Heart right ventricle (tissue), 16 donors: ENCODE measurements at regions not wholly inside any gene's neighbourhood (a gene's known extent, or its start where the extent isn't known, plus 50 kb on each side); places are given as distances from the start of the nearest gene placed in this dataset.

Experiments
- ATAC-seq, 8 donors: fragments of 200-7000 bp; cut with Tn5 transposase; one replicate each; pipeline ENCODE4 v1.9.1; 2020; ENCODE audit warnings: mild to moderate bottlenecking in 8 of 8, moderate library complexity in 8 of 8, moderate number of reproducible peaks in 1 of 8
- DNase-seq, 2 donors: peaks; one replicate each; pipeline ENCODE4 v3.0.0-alpha.2; 2020
- H3K27ac ChIP-seq, 10 donors: fragments of 200-600 bp; sonication (generic) in 2 of 10; one replicate each; pipeline versions ENCODE4 v1.5.0 to v1.8.0; 2020 to 2022; ENCODE audit warnings: mild to moderate bottlenecking in 3 of 10
- H3K27me3 ChIP-seq, 7 donors: fragments of 200-600 bp; one replicate each; pipeline ENCODE4 v1.8.0; 2021 to 2022; ENCODE audit warnings: mild to moderate bottlenecking in 2 of 7
- H3K36me3 ChIP-seq, 9 donors: fragments of 200-600 bp; sonication (generic) in 1 of 9; one replicate each; pipeline versions ENCODE4 v1.5.0 to v1.8.0; 2020 to 2022; ENCODE audit warnings: mild to moderate bottlenecking in 2 of 9
- H3K4me1 ChIP-seq, 9 donors: fragments of 200-600 bp; sonication (generic) in 1 of 9; one replicate each; pipeline versions ENCODE4 v1.5.0 to v1.8.0; 2020 to 2022; ENCODE audit warnings: mild to moderate bottlenecking in 4 of 9
- H3K4me3 ChIP-seq, 10 donors: fragments of 200-600 bp; sonication (generic) in 2 of 10; one replicate each; pipeline versions ENCODE4 v1.5.0 to v1.8.0; 2020 to 2022; ENCODE audit warnings: mild to moderate bottlenecking in 7 of 10, moderate library complexity in 2 of 10
- H3K9me3 ChIP-seq, 11 donors: fragments of 200-600 bp in 10 of 11; sonication (generic) in 2 of 11; one replicate each; pipeline versions ENCODE4 v1.5.0 to v1.8.0; 2013 to 2022; ENCODE audit warnings: mild to moderate bottlenecking in 2 of 11, control low read depth in 1 of 11, moderate library complexity in 1 of 11
- CTCF ChIP-seq, 9 donors: fragments of 200-600 bp; sonication (generic) in 2 of 9; IDR thresholded peaks; one replicate each; pipeline versions ENCODE4 v1.5.0 to v1.8.0; 2021 to 2022; ENCODE audit warnings: antibody characterized with exemption in 9 of 9, mild to moderate bottlenecking in 5 of 9, moderate library complexity in 1 of 9
- WGBS, 2 donors: extraction: QIAGEN DNeasy Blood & Tissue Kit; methylation state at CpG; one replicate each; pipeline ENCODE4 v1.1.7; 2013; ENCODE audit warnings: inconsistent platforms in 1 of 2; 5-methylcytosine and 5-hydroxymethylcytosine counted together
- intact Hi-C, 10 donors: fragments of 100-400 bp; cut with DNase I; formaldehyde crosslinking; loops; one replicate each; pipeline versions ENCODE4 v1.11.1 to v1.14.2; 2022
- donor health status: Arrhythmogenic right ventricular cardiomyopathy.
- donor health status: ischemic (EF 13 %, LVEDD 7.1; RV severe dilation, severe dysfunction).
- donor health status: healthy with polysubstance abuse.
- donor health status: DM: no; HTN: yes; CAD: no.
- donor health status: DM: no; HTN: no; CAD: no.
- donor health status: ischemic (EF 25% LVEDD 6.9; RV normal size, moderate dysfunction).
- donor health status: ischemic (EF 25% LVEDD 5.7; RV mildly dilated, moderate dysfunction).
- donor health status: healthy.
- donor health status: DM: yes; HTN: yes; CAD: no.
- donor health status: Ischemic cardiomyopathy.
- donor health status: ischemic (EF 35%, LVEDD 5.7; RV mildly dilated, moderate dysfunction).
- donor health status: nonischemic (EF 11% LVEDD 7.7; RV severe dilation, severe dysfunction).
- donor health status: DM: yes; HTN: yes; CAD: no.
- donor health status: PGD.
- donor health status: ischemic (EF 29% LVEDD 5.4; RV normal size, mild dysfunction).
- donor health status: nonischemic (EF 23%, LVEDD 6.1; RV moderate dilation, normal function).

GRCh38 chr3:124629497-124629896, 100.8 kb upstream of the UMPS start:
- DNase-seq (no peak), ATAC-seq (no peak)
- intact Hi-C loops = loop anchor here in 1 of 10 donors (10.0 kb wide), 1 partner anchor 55 kb away; no protein-coding TSS in a partner anchor
- no peak overlapping the region for H3K27ac ChIP-seq
- H3K9me3 ChIP-seq = no peaks in the 10 kb centered on the region
- WGBS, 2 donors = 91 to 95% methylated on average over 2 of the region's 2 CpGs
- H3K27me3 ChIP-seq = no peaks in the 10 kb centered on the region
- peaks cover 0 to 22% (median 5%) of the 10 kb centered on the region in 9 donors for H3K4me1 ChIP-seq
- peaks cover 0 to 30% (median 6%) of the 10 kb centered on the region in 9 donors for H3K36me3 ChIP-seq
- H3K4me3 ChIP-seq = no peak overlapping the region
- no peak for TF ChIP-seq CTCF (IDR thresholded peaks at IDR 0.05)

- H3K9me3 ChIP-seq = no peaks in the 10 kb centered on the region
- TF ChIP-seq CTCF (IDR thresholded peaks at IDR 0.05) = no peak
- ATAC-seq = no peak
Observed at GRCh38 chr3:124630960-124631359, 99.3 kb upstream of the UMPS start.

GRCh38 chr3:124631727-124632126, 98.5 kb upstream of the UMPS start:
- TF ChIP-seq CTCF (IDR thresholded peaks at IDR 0.05) = no peak
- WGBS, 2 donors = 77 to 89% methylated on average over 5 of the region's 5 CpGs
- DNase-seq = no peak
- Histone ChIP-seq H3K27ac (no peak overlapping the region), H3K9me3 (no peaks in the 10 kb centered on the region), H3K4me1 (peaks cover 0 to 26% (median 5%) of the 10 kb centered on the region in 9 donors), H3K27me3 (no peaks in the 10 kb centered on the region), H3K4me3 (no peak overlapping the region), H3K36me3 (peaks cover 0 to 48% (median 11%) of the 10 kb centered on the region in 9 donors)
- no peak for ATAC-seq
- intact Hi-C loops = no loop called here

More at GRCh38 chr3:124630960-124631359, 99.3 kb upstream of the UMPS start:
- no peak for DNase-seq
- H3K4me1 ChIP-seq = peaks cover 0 to 23% (median 5%) of the 10 kb centered on the region in 9 donors
- intact Hi-C loops = no loop called here
- no peaks in the 10 kb centered on the region for H3K27me3 ChIP-seq
- H3K36me3 ChIP-seq = peaks cover 0 to 40% (median 11%) of the 10 kb centered on the region in 9 donors
- no peak overlapping the region for H3K4me3 ChIP-seq
- WGBS, 2 donors = 94 to 96% methylated on average over 5 of the region's 5 CpGs
- no peak overlapping the region for H3K27ac ChIP-seq

GRCh38 chr3:124632566-124633140, 97.6 kb upstream of the UMPS start:
- peaks cover 0 to 57% (median 11%) of the 10 kb centered on the region in 9 donors for H3K36me3 ChIP-seq
- H3K9me3 ChIP-seq = no peaks in the 10 kb centered on the region
- TF ChIP-seq CTCF (IDR thresholded peaks at IDR 0.05) = no peak
- no peak overlapping the region for H3K27ac ChIP-seq
- WGBS, 2 donors = 97 to 98% methylated on average over 7 of the region's 7 CpGs
- no peak for ATAC-seq
- intact Hi-C loops = no loop called here
- peaks cover 0 to 18% (median 2%) of the 10 kb centered on the region in 9 donors for H3K4me1 ChIP-seq
- no peak overlapping the region for H3K4me3 ChIP-seq
- no peak for DNase-seq
- no peaks in the 10 kb centered on the region for H3K27me3 ChIP-seq
